Subcutaneous abdominal adipose tissue (tissue), 5 donors: ENCODE measurements at regions not wholly inside any gene's neighbourhood (a gene's known extent, or its start where the extent isn't known, plus 50 kb on each side); places are given as distances from the start of the nearest gene placed in this dataset.
"Not testable (repeated sequence)": the region's sequence is repeated elsewhere in the genome, so short reads cannot be mapped to it uniquely, and the experiment has no call there.

Source experiments
- H3K27ac ChIP-seq: one replicate; pipeline ENCODE4 v1.7.0; 2013; ENCODE audit warnings: low read depth, mild to moderate bottlenecking, inconsistent platforms, low read length, moderate library complexity
- H3K27me3 ChIP-seq, 5 donors: one replicate each; pipeline ENCODE4 v1.7.0; 2013; ENCODE audit warnings: low read length in 5 of 5, inconsistent platforms in 1 of 5; ENCODE audit not compliant: control insufficient read depth in 5 of 5, insufficient read depth in 4 of 5
- H3K36me3 ChIP-seq, 5 donors: one replicate each; pipeline ENCODE4 v1.7.0; 2013; ENCODE audit warnings: low read length in 5 of 5; ENCODE audit not compliant: control insufficient read depth in 5 of 5, insufficient read depth in 5 of 5
- H3K4me1 ChIP-seq, 5 donors: one replicate each; pipeline ENCODE4 v1.7.0; 2013; ENCODE audit warnings: low read length in 5 of 5, mild to moderate bottlenecking in 3 of 5, moderate library complexity in 1 of 5; ENCODE audit not compliant: control insufficient read depth in 5 of 5, insufficient read depth in 5 of 5
- H3K4me3 ChIP-seq, 5 donors: one replicate each; pipeline ENCODE4 v1.7.0; 2013; ENCODE audit warnings: low read length in 5 of 5, low read depth in 1 of 5
- H3K9ac ChIP-seq, 5 donors: one replicate each; pipeline ENCODE4 v1.7.0; 2013; ENCODE audit warnings: low read length in 5 of 5, mild to moderate bottlenecking in 4 of 5, moderate library complexity in 3 of 5
- H3K9me3 ChIP-seq, 5 donors: one replicate each; pipeline ENCODE4 v1.7.0; 2013; ENCODE audit warnings: low read length in 5 of 5; ENCODE audit not compliant: control insufficient read depth in 5 of 5
- donor health status: healthy.
- donor health status: healthy.
- donor health status: healthy.
- donor health status: healthy.
- donor health status: healthy.

- Histone ChIP-seq H3K4me1 (no peaks in the 10 kb centered on the region), H3K4me3 (no peak overlapping the region), H3K36me3 (no peaks in the 10 kb centered on the region), H3K27ac (no peak overlapping the region), H3K9me3 (no peaks in the 10 kb centered on the region), H3K27me3 (no peaks in the 10 kb centered on the region), H3K9ac (no peak overlapping the region)
These were observed 577.0 kb upstream of the CDH11 start for GRCh38 chr16:65698791-65699321.

- Histone ChIP-seq H3K9ac (no peak overlapping the region), H3K4me1 (no peaks in the 10 kb centered on the region), H3K27me3 (no peaks in the 10 kb centered on the region), H3K36me3 (no peaks in the 10 kb centered on the region), H3K27ac (no peak overlapping the region), H3K4me3 (no peak overlapping the region), H3K9me3 (no peaks in the 10 kb centered on the region)
These were observed 575.7 kb upstream of the CDH11 start for GRCh38 chr16:65697521-65697920.

DNA sequence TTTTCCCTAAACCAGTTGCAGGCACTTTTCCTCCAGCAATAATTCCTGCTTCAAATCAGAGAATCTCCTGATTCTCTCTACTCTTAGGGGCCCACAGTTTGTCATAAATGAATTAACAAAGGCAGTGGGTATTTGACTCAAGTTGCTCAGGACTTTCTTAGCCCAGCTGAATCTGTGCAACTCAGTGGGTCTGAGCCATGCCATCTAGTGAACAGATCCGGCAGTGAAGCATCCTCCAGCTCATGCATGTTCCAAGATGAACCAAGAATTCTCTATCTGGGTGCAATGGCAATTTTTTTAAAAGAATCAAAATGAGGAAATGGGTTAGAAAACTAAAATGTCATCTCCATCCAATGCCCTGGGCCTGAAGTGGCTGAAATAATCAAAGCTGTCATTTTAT lies 575.2 kb upstream of the CDH11 start:
- H3K9me3 ChIP-seq = no peaks in the 10 kb centered on the region
- H3K9ac ChIP-seq = no peak overlapping the region
- H3K27ac ChIP-seq = no peak overlapping the region
- H3K36me3 ChIP-seq = no peaks in the 10 kb centered on the region
- no peak overlapping the region for H3K4me3 ChIP-seq
- no peaks in the 10 kb centered on the region for H3K4me1 ChIP-seq
- H3K27me3 ChIP-seq = no peaks in the 10 kb centered on the region

DNA sequence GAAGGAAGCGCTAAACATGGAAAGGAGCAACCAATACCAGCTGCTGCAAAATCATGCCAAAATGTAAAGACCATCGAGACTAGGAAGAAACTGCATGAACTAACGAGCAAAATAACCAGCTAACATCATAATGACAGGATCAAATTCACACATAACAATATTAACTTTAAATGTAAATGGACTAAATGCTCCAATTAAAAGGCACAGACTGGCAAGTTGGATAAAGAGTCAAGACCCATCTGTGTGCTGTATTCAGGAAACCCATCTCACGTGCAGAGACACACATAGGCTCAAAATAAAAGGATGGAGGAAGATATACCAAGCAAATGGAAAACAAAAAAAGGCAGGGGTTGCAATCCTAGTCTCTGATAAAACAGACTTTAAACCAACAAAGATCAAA lies 570.0 kb upstream of the CDH11 start:
- H3K27ac ChIP-seq, H3K36me3 ChIP-seq, H3K27me3 ChIP-seq, H3K4me3 ChIP-seq, H3K9me3 ChIP-seq, H3K4me1 ChIP-seq, H3K9ac ChIP-seq: not testable (repeated sequence)

GRCh38 chr16:65689726-65690125 lies 567.9 kb upstream of the CDH11 start:
- no peak overlapping the region for H3K9ac ChIP-seq
- H3K4me3 ChIP-seq = no peak overlapping the region

DNA sequence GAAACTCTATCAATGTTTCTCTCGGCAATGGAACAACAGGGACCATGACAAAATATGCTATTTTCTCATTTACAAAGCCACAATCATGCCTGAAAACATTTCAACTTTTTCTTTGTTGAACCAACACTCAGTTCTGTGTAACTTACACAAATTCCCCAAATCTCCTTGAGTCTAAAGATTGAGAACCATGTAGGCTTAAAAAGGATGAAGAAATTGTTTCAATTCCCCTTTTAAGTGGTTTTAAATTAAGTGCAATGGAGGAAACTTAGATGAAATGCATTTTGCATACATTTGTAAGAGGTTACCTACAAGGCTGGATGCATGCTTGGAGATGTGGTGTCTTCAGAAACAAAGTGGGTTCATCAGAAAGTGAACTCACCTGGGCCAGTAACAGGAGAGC lies 566.4 kb upstream of the CDH11 start:
- no peak overlapping the region for H3K9ac ChIP-seq

More at GRCh38 chr16:65689726-65690125, 567.9 kb upstream of the CDH11 start:
- H3K27ac ChIP-seq = no peak overlapping the region
- H3K9me3 ChIP-seq = peaks cover 0 to 7% (median 0%) of the 10 kb centered on the region in 5 donors
- no peaks in the 10 kb centered on the region for H3K4me1 ChIP-seq
- H3K27me3 ChIP-seq = no peaks in the 10 kb centered on the region
- no peaks in the 10 kb centered on the region for H3K36me3 ChIP-seq

DNA sequence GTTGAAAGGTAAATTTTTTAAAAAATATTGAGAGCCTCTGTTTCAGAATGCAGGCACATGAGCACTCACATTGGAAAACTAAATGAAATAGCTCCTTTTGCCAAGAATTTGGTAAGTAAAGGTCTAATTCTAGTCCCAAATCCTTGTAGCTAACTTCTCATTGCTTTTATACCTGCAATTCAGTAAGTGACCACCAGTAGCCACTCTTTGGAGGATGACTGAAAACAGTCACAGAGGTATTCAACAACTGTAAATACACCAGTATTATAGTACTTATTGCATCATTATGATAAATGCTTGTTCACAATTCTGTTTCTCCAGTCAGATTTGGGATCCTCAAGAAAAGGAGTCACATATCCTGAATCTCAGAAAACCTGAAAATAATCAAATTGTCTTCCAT lies 562.4 kb upstream of the CDH11 start:
- no peaks in the 10 kb centered on the region for H3K36me3 ChIP-seq
- no peak overlapping the region for H3K27ac ChIP-seq
- H3K4me3 ChIP-seq = no peak overlapping the region
- no peak overlapping the region for H3K9ac ChIP-seq
- H3K9me3 ChIP-seq = peaks cover 0 to 6% (median 3%) of the 10 kb centered on the region in 5 donors
- no peaks in the 10 kb centered on the region for H3K27me3 ChIP-seq
- H3K4me1 ChIP-seq = peaks cover 0 to 4% (median 0%) of the 10 kb centered on the region in 5 donors

More for the DNA sequence above, 566.4 kb upstream of the CDH11 start:
- no peaks in the 10 kb centered on the region for H3K4me1 ChIP-seq
- no peak overlapping the region for H3K4me3 ChIP-seq
- H3K36me3 ChIP-seq = no peaks in the 10 kb centered on the region
- no peaks in the 10 kb centered on the region for H3K27me3 ChIP-seq
- H3K9me3 ChIP-seq = peaks cover 0 to 10% (median 3%) of the 10 kb centered on the region in 5 donors
- H3K27ac ChIP-seq = no peak overlapping the region

DNA sequence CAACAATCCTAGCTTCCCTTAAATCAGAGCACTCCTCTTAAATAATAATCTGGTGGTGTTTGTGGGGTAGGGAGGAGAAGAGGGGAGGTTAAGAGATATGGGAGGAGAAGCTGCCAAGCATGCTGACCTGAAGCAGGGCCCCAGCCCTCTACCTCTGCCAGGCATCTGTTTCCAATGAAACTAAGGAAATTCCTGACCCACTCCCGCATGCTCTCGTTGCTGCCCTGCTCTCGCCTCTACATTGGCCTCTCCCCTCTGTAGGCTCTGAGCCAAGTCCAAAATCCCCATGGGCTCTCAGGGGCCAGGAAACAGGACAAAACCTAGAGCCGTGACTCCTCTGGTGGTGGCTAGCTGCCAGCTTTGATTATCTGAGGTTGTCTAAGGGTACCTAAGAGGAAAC lies 559.5 kb upstream of the CDH11 start:
- Histone ChIP-seq H3K36me3 (no peaks in the 10 kb centered on the region), H3K27me3 (no peaks in the 10 kb centered on the region), H3K9me3 (peaks cover 0 to 5% (median 3%) of the 10 kb centered on the region in 5 donors), H3K9ac (no peak overlapping the region), H3K4me1 (peaks cover 0 to 4% (median 0%) of the 10 kb centered on the region in 5 donors), H3K27ac (no peak overlapping the region), H3K4me3 (no peak overlapping the region)

DNA sequence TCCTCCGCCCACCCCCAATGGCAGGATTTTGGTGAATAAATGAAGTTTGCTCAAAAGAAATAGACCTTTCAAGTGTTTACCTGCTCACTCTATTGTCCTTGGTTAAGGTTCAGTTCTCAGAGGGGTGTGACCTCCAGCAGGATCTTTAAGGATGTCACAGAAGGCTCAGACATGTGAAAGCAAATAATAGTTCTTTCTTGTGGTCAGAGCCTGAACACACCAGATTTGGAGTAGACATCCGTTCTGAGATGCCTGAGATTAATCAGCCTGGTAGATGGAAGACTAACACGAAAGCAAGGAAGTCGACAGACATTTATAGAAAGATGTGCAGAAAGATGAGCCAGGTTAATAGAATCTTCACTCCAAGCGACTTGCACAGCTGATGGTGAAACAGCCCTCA lies 557.9 kb upstream of the CDH11 start:
- H3K9me3 ChIP-seq = peaks cover 0 to 5% (median 3%) of the 10 kb centered on the region in 5 donors
- no peak overlapping the region for H3K4me3 ChIP-seq
- peaks cover 0 to 4% (median 0%) of the 10 kb centered on the region in 5 donors for H3K4me1 ChIP-seq
- H3K9ac ChIP-seq = no peak overlapping the region
- H3K36me3 ChIP-seq = no peaks in the 10 kb centered on the region
- H3K27ac ChIP-seq = no peak overlapping the region
- H3K27me3 ChIP-seq = no peaks in the 10 kb centered on the region

DNA sequence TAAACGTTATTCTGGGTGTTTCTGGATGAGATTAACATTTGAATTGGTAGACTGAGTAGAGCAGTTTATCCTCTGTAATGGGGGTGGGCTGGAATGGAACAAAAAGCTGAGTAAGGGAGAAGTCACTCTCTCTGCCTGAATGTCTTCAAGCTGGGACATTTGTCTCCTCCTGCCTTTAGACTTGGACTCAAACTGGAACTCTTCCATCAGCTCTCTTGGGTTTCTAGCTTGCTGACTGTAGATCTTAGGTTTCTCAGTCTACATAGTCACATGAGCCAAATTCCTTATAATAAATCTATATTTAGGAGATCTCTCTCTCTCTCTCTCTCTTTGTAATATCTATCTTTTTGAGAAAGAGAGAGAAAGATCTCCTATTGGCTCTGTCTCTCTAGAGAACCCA lies 553.3 kb upstream of the CDH11 start:
- no peaks in the 10 kb centered on the region for H3K4me1 ChIP-seq
- no peaks in the 10 kb centered on the region for H3K36me3 ChIP-seq
- no peaks in the 10 kb centered on the region for H3K27me3 ChIP-seq
- no peaks in the 10 kb centered on the region for H3K9me3 ChIP-seq
- no peak overlapping the region for H3K27ac ChIP-seq
- H3K4me3 ChIP-seq = no peak overlapping the region
- H3K9ac ChIP-seq = no peak overlapping the region

- Histone ChIP-seq H3K36me3 (no peaks in the 10 kb centered on the region), H3K9me3 (peaks cover 0 to 3% (median 0%) of the 10 kb centered on the region in 5 donors), H3K4me3 (no peak overlapping the region), H3K4me1 (no peaks in the 10 kb centered on the region), H3K9ac (no peak overlapping the region), H3K27me3 (no peaks in the 10 kb centered on the region), H3K27ac (no peak overlapping the region)
These were observed 551.1 kb upstream of the CDH11 start for GRCh38 chr16:65672960-65673359.
